ENCODE measurements at regions not wholly inside any gene's neighbourhood (a gene's known extent, or its start where the extent isn't known, plus 50 kb on each side); places are given as distances from the start of the nearest gene placed in this dataset.

- H3K4me1 Mint-ChIP-seq: peaks cover 7% of the 10 kb centered on the region; the same call in 2 of the 3 replicates
- no peaks in the 10 kb centered on the region for H4K20me1 ChIP-seq (replicated peaks; ENCODE audit: insufficient read depth)
- H3K36me3 ChIP-seq (ENCODE audit: insufficient read depth): no peaks in the 10 kb centered on the region
- no peak overlapping the region for H3K4me3 ChIP-seq
- no peaks in the 10 kb centered on the region for H3K36me3 Mint-ChIP-seq (ENCODE audit: low read depth)
- H3K27me3 ChIP-seq (ENCODE audit: insufficient read depth): no peaks in the 10 kb centered on the region
- H2AFZ ChIP-seq: peak overlapping the region; percentile 40; the same call in 1 of the 2 replicates
- no peak for TF ChIP-seq NANOG (IDR thresholded peaks at IDR 0.05; ENCODE audit: borderline replicate concordance)
- no peak for TF ChIP-seq STAT1 (IDR thresholded peaks at IDR 0.05; ENCODE audit: unreplicated experiment)
- TF ChIP-seq EZH2 (IDR thresholded peaks at IDR 0.05; ENCODE audit: low read depth, unreplicated experiment): no peak
- no peak for TF ChIP-seq POLR2AphosphoS5 (IDR thresholded peaks at IDR 0.05; ENCODE audit: low read depth)
- no peak for TF ChIP-seq ETS1 (IDR thresholded peaks at IDR 0.05)
- TF ChIP-seq JUNB (IDR thresholded peaks at IDR 0.05; ENCODE audit: unreplicated experiment): no peak
- no peak for TF ChIP-seq ZNF114 (CRISPR knock-in tag; IDR thresholded peaks at IDR 0.05)
- no peak for TF ChIP-seq ZNF462 (CRISPR knock-in tag; IDR thresholded peaks at IDR 0.05)
- TF ChIP-seq EZH2phosphoT487 (IDR thresholded peaks at IDR 0.05; ENCODE audit: unreplicated experiment): no peak
- TF ChIP-seq ZNF331 (CRISPR knock-in tag; IDR thresholded peaks at IDR 0.05; ENCODE audit: low read depth): no peak
- TF ChIP-seq REST (IDR thresholded peaks at IDR 0.05; ENCODE audit: unreplicated experiment): no peak
- TF ChIP-seq CREB1 (CRISPR knock-in tag; IDR thresholded peaks at IDR 0.05; ENCODE audit: low read depth): no peak
- no peak for TF ChIP-seq CTCF (conservative IDR thresholded peaks at IDR 0.05; ENCODE audit: low read depth in 2 of 2)
- H3K27ac Mint-ChIP-seq: no peak overlapping the region
- H3K27me3 Mint-ChIP-seq (ENCODE audit: insufficient read depth, low read depth, poor library complexity): no peaks in the 10 kb centered on the region
- H3K27ac ChIP-seq (ENCODE audit: low read depth): no peak overlapping the region
- H3K4me1 ChIP-seq (ENCODE audit: insufficient read depth): no peaks in the 10 kb centered on the region
- ATAC-seq (no peak), DNase-seq (ENCODE audit: low spot score) (no peak)
- H3K4me3 Mint-ChIP-seq: no peak overlapping the region
- no peak overlapping the region for H3K4me2 ChIP-seq
- H3K79me2 ChIP-seq (replicated peaks; ENCODE audit: insufficient read depth): no peaks in the 10 kb centered on the region
- no peaks in the 10 kb centered on the region for H3F3A ChIP-seq (replicated peaks; ENCODE audit: low read depth)
- no peaks in the 10 kb centered on the region for H3K9me2 ChIP-seq (ENCODE audit: insufficient read depth)
- H3K9me3 Mint-ChIP-seq: no peaks in the 10 kb centered on the region
Measured at GRCh38 chr14:83162361-83162929, 1628.8 kb upstream of the SEL1L start.

Measured in GM23338 (cell line).